T-helper 2 cell treated with Interferon-gamma antibody and Interleukin-4, amounts not matched to agents 5 μg/mL and 100 μg/mL, for 36 hours (primary cell): ENCODE measurements at regions not wholly inside any gene's neighbourhood (a gene's known extent, or its start where the extent isn't known, plus 50 kb on each side); places are given as distances from the start of the nearest gene placed in this dataset.

ENCODE experiments used
- DNase-seq: peaks from one replicate; pipeline ENCODE4 v3.0.0; 2021; ENCODE audit warnings: low spot score
- H3K27ac Mint-ChIP-seq: one replicate; pipeline ENCODE4 v1.8.0; 2021; ENCODE audit warnings: mild to moderate bottlenecking, mixed read lengths
- H3K27me3 Mint-ChIP-seq: one replicate; pipeline ENCODE4 v1.8.0; 2021; ENCODE audit warnings: low read depth, mixed read lengths
- H3K36me3 Mint-ChIP-seq: one replicate; pipeline ENCODE4 v1.8.0; 2021; ENCODE audit warnings: low read depth, mixed read lengths
- H3K4me1 Mint-ChIP-seq: one replicate; pipeline ENCODE4 v1.8.0; 2021; ENCODE audit warnings: low read depth, mixed read lengths
- H3K4me3 Mint-ChIP-seq: one replicate; pipeline ENCODE4 v1.8.0; 2022; ENCODE audit warnings: mild to moderate bottlenecking, moderate library complexity, mixed read lengths
- H3K9me3 Mint-ChIP-seq: one replicate; pipeline ENCODE4 v1.8.0; 2021; ENCODE audit warnings: mixed read lengths

- H3K4me1 Mint-ChIP-seq: no peaks in the 10 kb centered on the region
- DNase-seq: no peak
- H3K27ac Mint-ChIP-seq: no peak overlapping the region
- H3K4me3 Mint-ChIP-seq: no peak overlapping the region
- peaks cover 11% of the 10 kb centered on the region for H3K27me3 Mint-ChIP-seq
- H3K9me3 Mint-ChIP-seq: no peaks in the 10 kb centered on the region
- no peaks in the 10 kb centered on the region for H3K36me3 Mint-ChIP-seq
These were observed 356.3 kb downstream of the PTEN start for GRCh38 chr10:88219753-88220152.

GRCh38 chr10:88221010-88221973 is 357.9 kb downstream of the PTEN start:
- H3K36me3 Mint-ChIP-seq: no peaks in the 10 kb centered on the region
- H3K9me3 Mint-ChIP-seq: no peaks in the 10 kb centered on the region
- no peaks in the 10 kb centered on the region for H3K4me1 Mint-ChIP-seq
- no peak overlapping the region for H3K4me3 Mint-ChIP-seq
- H3K27ac Mint-ChIP-seq: no peak overlapping the region
- peaks cover 18% of the 10 kb centered on the region for H3K27me3 Mint-ChIP-seq
- no peak for DNase-seq

GRCh38 chr10:88222881-88223280 is 359.5 kb downstream of the PTEN start:
- no peaks in the 10 kb centered on the region for H3K4me1 Mint-ChIP-seq
- H3K36me3 Mint-ChIP-seq: no peaks in the 10 kb centered on the region
- no peak for DNase-seq
- H3K27ac Mint-ChIP-seq: no peak overlapping the region
- peaks cover 24% of the 10 kb centered on the region for H3K27me3 Mint-ChIP-seq
- H3K4me3 Mint-ChIP-seq: no peak overlapping the region
- no peaks in the 10 kb centered on the region for H3K9me3 Mint-ChIP-seq
